ENCODE measurements at regions not wholly inside any gene's neighbourhood (a gene's known extent, or its start where the extent isn't known, plus 50 kb on each side); places are given as distances from the start of the nearest gene placed in this dataset.

DNA sequence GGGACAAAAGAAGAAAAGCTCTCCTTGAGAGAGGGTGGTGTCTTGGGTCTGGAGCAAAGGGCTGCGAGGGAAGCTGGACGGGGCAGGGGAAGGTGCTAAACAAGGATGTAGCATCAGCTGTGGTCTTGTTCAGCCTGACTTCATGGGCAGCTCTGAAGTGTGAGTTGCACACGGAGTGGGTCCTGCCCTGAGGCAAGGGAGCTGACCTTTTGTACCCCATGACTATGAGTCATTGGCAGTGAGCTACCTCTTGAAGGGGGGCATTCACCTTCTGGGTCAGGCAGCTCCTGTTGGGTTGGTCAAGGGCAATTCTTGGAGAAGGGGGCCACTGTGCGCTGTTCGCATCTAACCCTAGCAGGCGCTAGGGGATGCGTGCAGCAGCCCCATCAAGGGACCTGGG is 151.8 kb downstream of the SMIM20 start:
- no peak for DNase-seq
- H3K4me2 ChIP-seq (ENCODE audit: insufficient read depth, low read length) = no peak overlapping the region
- no peaks in the 10 kb centered on the region for H3K79me2 ChIP-seq (ENCODE audit: insufficient read depth, low read length)
- no peaks in the 10 kb centered on the region for H3K9me3 ChIP-seq (ENCODE audit: insufficient read depth, low read length, severe bottlenecking)
- H3K4me1 ChIP-seq (ENCODE audit: insufficient read depth, low read length) = no peaks in the 10 kb centered on the region
- H3K27me3 ChIP-seq (ENCODE audit: insufficient read depth, low read length, poor library complexity) = no peaks in the 10 kb centered on the region
- no peak overlapping the region for H3K4me3 ChIP-seq (ENCODE audit: low read depth in 1 of 2, low read length in 2 of 2)
- H3K9ac ChIP-seq (ENCODE audit: low read depth, low read length) = no peak overlapping the region
- H3K36me3 ChIP-seq (ENCODE audit: insufficient read depth, low read length) = no peaks in the 10 kb centered on the region
- no peak for ATAC-seq (ENCODE audit: insufficient read depth, low read depth)
- H2AFZ ChIP-seq (ENCODE audit: low read depth, low read length) = no peak overlapping the region
- H3K27ac ChIP-seq (ENCODE audit: low read length) = no peak overlapping the region
- H4K20me1 ChIP-seq (ENCODE audit: insufficient read depth, low read length) = no peaks in the 10 kb centered on the region
- no peak for TF ChIP-seq EZH2 (IDR thresholded peaks at IDR 0.05; ENCODE audit: borderline replicate concordance, low read depth, low read length, severe bottlenecking)
- TF ChIP-seq, protein P1, sequence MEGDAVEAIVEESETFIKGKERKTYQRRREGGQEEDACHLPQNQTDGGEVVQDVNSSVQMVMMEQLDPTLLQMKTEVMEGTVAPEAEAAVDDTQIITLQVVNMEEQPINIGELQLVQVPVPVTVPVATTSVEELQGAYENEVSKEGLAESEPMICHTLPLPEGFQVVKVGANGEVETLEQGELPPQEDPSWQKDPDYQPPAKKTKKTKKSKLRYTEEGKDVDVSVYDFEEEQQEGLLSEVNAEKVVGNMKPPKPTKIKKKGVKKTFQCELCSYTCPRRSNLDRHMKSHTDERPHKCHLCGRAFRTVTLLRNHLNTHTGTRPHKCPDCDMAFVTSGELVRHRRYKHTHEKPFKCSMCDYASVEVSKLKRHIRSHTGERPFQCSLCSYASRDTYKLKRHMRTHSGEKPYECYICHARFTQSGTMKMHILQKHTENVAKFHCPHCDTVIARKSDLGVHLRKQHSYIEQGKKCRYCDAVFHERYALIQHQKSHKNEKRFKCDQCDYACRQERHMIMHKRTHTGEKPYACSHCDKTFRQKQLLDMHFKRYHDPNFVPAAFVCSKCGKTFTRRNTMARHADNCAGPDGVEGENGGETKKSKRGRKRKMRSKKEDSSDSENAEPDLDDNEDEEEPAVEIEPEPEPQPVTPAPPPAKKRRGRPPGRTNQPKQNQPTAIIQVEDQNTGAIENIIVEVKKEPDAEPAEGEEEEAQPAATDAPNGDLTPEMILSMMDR (IDR thresholded peaks at IDR 0.05; ENCODE audit: borderline replicate concordance, extremely low read depth, low read length, poor library complexity, severe bottlenecking) = no peak

DNA sequence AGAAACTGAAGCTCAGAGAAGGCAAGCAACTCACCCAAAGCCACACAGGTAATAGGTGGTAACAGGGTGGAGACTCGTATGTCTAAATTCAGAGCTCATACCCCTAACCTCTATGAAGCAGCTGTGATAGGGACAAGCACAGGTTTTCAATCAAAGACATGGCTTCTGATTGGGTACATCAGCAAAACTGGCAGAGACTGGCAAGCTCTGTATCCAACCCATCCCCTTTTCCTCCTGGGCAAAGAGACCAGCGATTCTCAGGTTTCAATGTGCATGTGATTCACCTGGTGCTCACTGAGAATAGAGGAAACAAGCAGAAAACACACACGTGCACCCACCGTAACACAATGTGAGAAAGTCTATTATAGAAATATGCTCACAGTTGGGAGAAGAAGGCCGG is 153.0 kb downstream of the SMIM20 start:
- Histone ChIP-seq H2AFZ (ENCODE audit: low read depth, low read length) (no peak overlapping the region), H4K20me1 (ENCODE audit: insufficient read depth, low read length) (no peaks in the 10 kb centered on the region), H3K9me3 (ENCODE audit: insufficient read depth, low read length, severe bottlenecking) (no peaks in the 10 kb centered on the region), H3K9ac (ENCODE audit: low read depth, low read length) (no peak overlapping the region), H3K27ac (ENCODE audit: low read length) (no peak overlapping the region), H3K79me2 (ENCODE audit: insufficient read depth, low read length) (no peaks in the 10 kb centered on the region), H3K36me3 (ENCODE audit: insufficient read depth, low read length) (no peaks in the 10 kb centered on the region), H3K27me3 (ENCODE audit: insufficient read depth, low read length, poor library complexity) (no peaks in the 10 kb centered on the region), H3K4me2 (ENCODE audit: insufficient read depth, low read length) (no peak overlapping the region), H3K4me3 (ENCODE audit: low read depth in 1 of 2, low read length in 2 of 2) (no peak overlapping the region), H3K4me1 (ENCODE audit: insufficient read depth, low read length) (no peaks in the 10 kb centered on the region)
- TF ChIP-seq EZH2 (IDR thresholded peaks at IDR 0.05; ENCODE audit: borderline replicate concordance, low read depth, low read length, severe bottlenecking) = no peak
- no peak for ATAC-seq (ENCODE audit: insufficient read depth, low read depth)
- DNase-seq = no peak

DNA sequence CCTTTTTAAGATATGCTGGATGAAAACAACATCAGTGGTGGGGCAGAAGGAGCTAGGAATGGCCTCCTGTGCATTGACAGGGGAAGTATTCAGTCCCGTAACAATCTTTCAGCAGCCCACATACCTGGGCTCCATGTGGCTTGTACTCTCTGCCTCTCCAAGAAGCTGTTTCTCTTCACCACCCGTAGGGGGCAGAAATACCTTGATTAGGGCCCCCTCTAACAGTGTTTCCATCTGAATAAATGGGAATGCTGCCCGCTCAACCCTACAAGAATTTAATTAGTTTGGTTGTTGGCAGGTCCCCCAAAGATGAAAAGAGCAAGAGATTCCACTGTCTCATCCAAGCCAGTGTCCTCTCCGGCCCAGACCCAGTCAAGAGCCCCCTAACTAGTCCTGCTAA is 155.2 kb downstream of the SMIM20 start:
- TF ChIP-seq EZH2 (IDR thresholded peaks at IDR 0.05; ENCODE audit: borderline replicate concordance, low read depth, low read length, severe bottlenecking) = no peak
- TF ChIP-seq, protein P1 (IDR thresholded peaks at IDR 0.05; ENCODE audit: borderline replicate concordance, extremely low read depth, low read length, poor library complexity, severe bottlenecking) = peak; percentile 35
- ATAC-seq (ENCODE audit: insufficient read depth, low read depth) (no peak), DNase-seq (no peak)
- H3K4me3 ChIP-seq (ENCODE audit: low read depth in 1 of 2, low read length in 2 of 2) = no peak overlapping the region
- no peaks in the 10 kb centered on the region for H3K36me3 ChIP-seq (ENCODE audit: insufficient read depth, low read length)
- no peaks in the 10 kb centered on the region for H3K27me3 ChIP-seq (ENCODE audit: insufficient read depth, low read length, poor library complexity)
- H3K9me3 ChIP-seq (ENCODE audit: insufficient read depth, low read length, severe bottlenecking) = no peaks in the 10 kb centered on the region
- H3K9ac ChIP-seq (ENCODE audit: low read depth, low read length) = no peak overlapping the region
- H3K4me1 ChIP-seq (ENCODE audit: insufficient read depth, low read length) = no peaks in the 10 kb centered on the region
- no peak overlapping the region for H3K27ac ChIP-seq (ENCODE audit: low read length)
- H3K4me2 ChIP-seq (ENCODE audit: insufficient read depth, low read length) = no peak overlapping the region
- no peak overlapping the region for H2AFZ ChIP-seq (ENCODE audit: low read depth, low read length)
- no peaks in the 10 kb centered on the region for H3K79me2 ChIP-seq (ENCODE audit: insufficient read depth, low read length)
- H4K20me1 ChIP-seq (ENCODE audit: insufficient read depth, low read length) = no peaks in the 10 kb centered on the region

DNA sequence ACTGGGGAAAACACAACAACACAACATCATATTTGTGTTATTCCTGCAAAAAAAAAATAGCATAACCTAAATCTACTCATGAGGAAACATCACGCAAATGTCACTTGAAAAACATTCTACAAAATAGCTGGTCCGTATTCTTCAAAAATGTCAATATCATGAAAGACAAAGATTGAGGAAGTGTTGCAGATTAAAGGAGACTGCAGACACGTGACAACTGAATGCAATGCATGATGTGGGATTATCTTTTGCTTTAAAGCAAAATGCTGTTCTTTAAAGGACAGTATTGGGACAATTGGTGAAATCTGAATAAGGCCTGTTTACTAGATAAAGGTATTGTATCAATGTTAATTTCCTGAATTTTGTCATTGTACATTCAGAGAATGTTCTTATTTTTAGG is 157.7 kb downstream of the SMIM20 start:
- DNase-seq (no peak), ATAC-seq (ENCODE audit: insufficient read depth, low read depth) (no peak)
- Histone ChIP-seq H3K9me3 (ENCODE audit: insufficient read depth, low read length, severe bottlenecking) (no peaks in the 10 kb centered on the region), H2AFZ (ENCODE audit: low read depth, low read length) (no peak overlapping the region), H3K79me2 (ENCODE audit: insufficient read depth, low read length) (no peaks in the 10 kb centered on the region), H3K36me3 (ENCODE audit: insufficient read depth, low read length) (no peaks in the 10 kb centered on the region), H4K20me1 (ENCODE audit: insufficient read depth, low read length) (no peaks in the 10 kb centered on the region), H3K4me1 (ENCODE audit: insufficient read depth, low read length) (no peaks in the 10 kb centered on the region), H3K4me3 (ENCODE audit: low read depth in 1 of 2, low read length in 2 of 2) (no peak overlapping the region), H3K27ac (ENCODE audit: low read length) (no peak overlapping the region), H3K9ac (ENCODE audit: low read depth, low read length) (no peak overlapping the region), H3K27me3 (ENCODE audit: insufficient read depth, low read length, poor library complexity) (no peaks in the 10 kb centered on the region), H3K4me2 (ENCODE audit: insufficient read depth, low read length) (no peak overlapping the region)
- TF ChIP-seq, protein P1 (IDR thresholded peaks at IDR 0.05; ENCODE audit: borderline replicate concordance, extremely low read depth, low read length, poor library complexity, severe bottlenecking) = no peak
- no peak for TF ChIP-seq EZH2 (IDR thresholded peaks at IDR 0.05; ENCODE audit: borderline replicate concordance, low read depth, low read length, severe bottlenecking)
